ENCODE measurements at regions not wholly inside any gene's neighbourhood (a gene's known extent, or its start where the extent isn't known, plus 50 kb on each side); places are given as distances from the start of the nearest gene placed in this dataset.

DNA sequence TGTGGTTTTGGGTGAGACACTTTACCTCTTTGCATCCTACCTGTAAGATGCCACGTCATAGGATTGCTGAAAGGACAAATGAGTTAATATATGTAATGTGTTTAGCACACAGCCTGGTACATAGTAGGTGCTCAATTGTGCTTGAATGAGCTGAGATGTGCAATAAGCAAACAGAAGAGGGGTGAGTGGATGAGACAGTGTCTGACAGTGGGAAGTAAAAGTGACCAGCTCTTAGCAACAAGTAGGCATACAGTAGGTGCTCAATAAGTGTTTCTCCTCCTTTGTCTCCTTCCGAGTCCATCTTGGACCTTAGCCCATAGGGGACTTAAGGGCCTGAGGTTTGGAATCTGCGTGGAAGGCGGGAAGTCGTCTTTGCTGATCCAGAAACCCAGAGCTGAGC, 104.7 kb downstream of the CEBPB start:
- no peak for TF ChIP-seq CTCF (IDR thresholded peaks at IDR 0.05)
- no peak for TF ChIP-seq TCF7 (CRISPR knock-in tag; IDR thresholded peaks at IDR 0.05; ENCODE audit: low read depth)
- TF ChIP-seq, protein P1, sequence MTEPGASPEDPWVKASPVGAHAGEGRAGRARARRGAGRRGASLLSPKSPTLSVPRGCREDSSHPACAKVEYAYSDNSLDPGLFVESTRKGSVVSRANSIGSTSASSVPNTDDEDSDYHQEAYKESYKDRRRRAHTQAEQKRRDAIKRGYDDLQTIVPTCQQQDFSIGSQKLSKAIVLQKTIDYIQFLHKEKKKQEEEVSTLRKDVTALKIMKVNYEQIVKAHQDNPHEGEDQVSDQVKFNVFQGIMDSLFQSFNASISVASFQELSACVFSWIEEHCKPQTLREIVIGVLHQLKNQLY (CRISPR knock-in tag; IDR thresholded peaks at IDR 0.05): no peak
- no peak for TF ChIP-seq IRF2 (CRISPR knock-in tag; IDR thresholded peaks at IDR 0.05; ENCODE audit: borderline replicate concordance, low read depth)
- TF ChIP-seq, protein P2, sequence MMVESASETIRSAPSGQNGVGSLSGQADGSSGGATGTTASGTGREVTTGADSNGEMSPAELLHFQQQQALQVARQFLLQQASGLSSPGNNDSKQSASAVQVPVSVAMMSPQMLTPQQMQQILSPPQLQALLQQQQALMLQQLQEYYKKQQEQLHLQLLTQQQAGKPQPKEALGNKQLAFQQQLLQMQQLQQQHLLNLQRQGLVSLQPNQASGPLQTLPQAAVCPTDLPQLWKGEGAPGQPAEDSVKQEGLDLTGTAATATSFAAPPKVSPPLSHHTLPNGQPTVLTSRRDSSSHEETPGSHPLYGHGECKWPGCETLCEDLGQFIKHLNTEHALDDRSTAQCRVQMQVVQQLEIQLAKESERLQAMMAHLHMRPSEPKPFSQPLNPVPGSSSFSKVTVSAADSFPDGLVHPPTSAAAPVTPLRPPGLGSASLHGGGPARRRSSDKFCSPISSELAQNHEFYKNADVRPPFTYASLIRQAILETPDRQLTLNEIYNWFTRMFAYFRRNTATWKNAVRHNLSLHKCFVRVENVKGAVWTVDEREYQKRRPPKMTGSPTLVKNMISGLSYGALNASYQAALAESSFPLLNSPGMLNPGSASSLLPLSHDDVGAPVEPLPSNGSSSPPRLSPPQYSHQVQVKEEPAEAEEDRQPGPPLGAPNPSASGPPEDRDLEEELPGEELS (CRISPR knock-in tag; IDR thresholded peaks at IDR 0.05): no peak
- TF ChIP-seq, protein P3, sequence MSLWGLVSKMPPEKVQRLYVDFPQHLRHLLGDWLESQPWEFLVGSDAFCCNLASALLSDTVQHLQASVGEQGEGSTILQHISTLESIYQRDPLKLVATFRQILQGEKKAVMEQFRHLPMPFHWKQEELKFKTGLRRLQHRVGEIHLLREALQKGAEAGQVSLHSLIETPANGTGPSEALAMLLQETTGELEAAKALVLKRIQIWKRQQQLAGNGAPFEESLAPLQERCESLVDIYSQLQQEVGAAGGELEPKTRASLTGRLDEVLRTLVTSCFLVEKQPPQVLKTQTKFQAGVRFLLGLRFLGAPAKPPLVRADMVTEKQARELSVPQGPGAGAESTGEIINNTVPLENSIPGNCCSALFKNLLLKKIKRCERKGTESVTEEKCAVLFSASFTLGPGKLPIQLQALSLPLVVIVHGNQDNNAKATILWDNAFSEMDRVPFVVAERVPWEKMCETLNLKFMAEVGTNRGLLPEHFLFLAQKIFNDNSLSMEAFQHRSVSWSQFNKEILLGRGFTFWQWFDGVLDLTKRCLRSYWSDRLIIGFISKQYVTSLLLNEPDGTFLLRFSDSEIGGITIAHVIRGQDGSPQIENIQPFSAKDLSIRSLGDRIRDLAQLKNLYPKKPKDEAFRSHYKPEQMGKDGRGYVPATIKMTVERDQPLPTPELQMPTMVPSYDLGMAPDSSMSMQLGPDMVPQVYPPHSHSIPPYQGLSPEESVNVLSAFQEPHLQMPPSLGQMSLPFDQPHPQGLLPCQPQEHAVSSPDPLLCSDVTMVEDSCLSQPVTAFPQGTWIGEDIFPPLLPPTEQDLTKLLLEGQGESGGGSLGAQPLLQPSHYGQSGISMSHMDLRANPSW (CRISPR knock-in tag; conservative IDR thresholded peaks at IDR 0.05; ENCODE audit: low read depth): no peak
- TF ChIP-seq, protein P4, sequence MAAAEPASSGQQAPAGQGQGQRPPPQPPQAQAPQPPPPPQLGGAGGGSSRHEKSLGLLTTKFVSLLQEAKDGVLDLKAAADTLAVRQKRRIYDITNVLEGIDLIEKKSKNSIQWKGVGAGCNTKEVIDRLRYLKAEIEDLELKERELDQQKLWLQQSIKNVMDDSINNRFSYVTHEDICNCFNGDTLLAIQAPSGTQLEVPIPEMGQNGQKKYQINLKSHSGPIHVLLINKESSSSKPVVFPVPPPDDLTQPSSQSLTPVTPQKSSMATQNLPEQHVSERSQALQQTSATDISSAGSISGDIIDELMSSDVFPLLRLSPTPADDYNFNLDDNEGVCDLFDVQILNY (CRISPR knock-in tag; IDR thresholded peaks at IDR 0.05): no peak
- TF ChIP-seq, protein P5, sequence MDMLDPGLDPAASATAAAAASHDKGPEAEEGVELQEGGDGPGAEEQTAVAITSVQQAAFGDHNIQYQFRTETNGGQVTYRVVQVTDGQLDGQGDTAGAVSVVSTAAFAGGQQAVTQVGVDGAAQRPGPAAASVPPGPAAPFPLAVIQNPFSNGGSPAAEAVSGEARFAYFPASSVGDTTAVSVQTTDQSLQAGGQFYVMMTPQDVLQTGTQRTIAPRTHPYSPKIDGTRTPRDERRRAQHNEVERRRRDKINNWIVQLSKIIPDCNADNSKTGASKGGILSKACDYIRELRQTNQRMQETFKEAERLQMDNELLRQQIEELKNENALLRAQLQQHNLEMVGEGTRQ (CRISPR knock-in tag; IDR thresholded peaks at IDR 0.05): no peak
- TF ChIP-seq JAZF1 (CRISPR knock-in tag; IDR thresholded peaks at IDR 0.05): no peak
- TF ChIP-seq IRF1 (CRISPR knock-in tag; IDR thresholded peaks at IDR 0.05): no peak
- TF ChIP-seq, protein P6, sequence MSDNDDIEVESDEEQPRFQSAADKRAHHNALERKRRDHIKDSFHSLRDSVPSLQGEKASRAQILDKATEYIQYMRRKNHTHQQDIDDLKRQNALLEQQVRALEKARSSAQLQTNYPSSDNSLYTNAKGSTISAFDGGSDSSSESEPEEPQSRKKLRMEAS (CRISPR knock-in tag; IDR thresholded peaks at IDR 0.05): no peak

Measured in WTC11 (cell line).